ENCODE measurements at regions not wholly inside any gene's neighbourhood (a gene's known extent, or its start where the extent isn't known, plus 50 kb on each side); places are given as distances from the start of the nearest gene placed in this dataset.

- no peak for TF ChIP-seq CTCF (IDR thresholded peaks at IDR 0.05)
- TF ChIP-seq ZFX (IDR thresholded peaks at IDR 0.05; ENCODE audit: borderline replicate concordance) = no peak
Observed at GRCh38 chr4:81623434-81623833, 151.7 kb upstream of the RASGEF1B start.

Data from 22Rv1 (cell line).